Activated CD8-positive, alpha-beta memory T cell treated with anti-CD3 and anti-CD28 coated beads for 48 hours (primary cell): ENCODE measurements at regions not wholly inside any gene's neighbourhood (a gene's known extent, or its start where the extent isn't known, plus 50 kb on each side); places are given as distances from the start of the nearest gene placed in this dataset.
"Not testable (repeated sequence)": the region's sequence is repeated elsewhere in the genome, so short reads cannot be mapped to it uniquely, and the experiment has no call there.

ENCODE experiments used
- DNase-seq, 3 experiments: peaks; one replicate each; pipeline ENCODE4 v3.0.0-alpha.2; 2020; ENCODE audit warnings: low read depth in 2 of 3, low spot score in 2 of 3

GRCh38 chr7:65798111-65799075 is 74.5 kb upstream of the VKORC1L1 start:
- DNase-seq, result no peak

- not testable (repeated sequence) for DNase-seq
Observed at GRCh38 chr7:65800191-65800590, 72.7 kb upstream of the VKORC1L1 start.

- DNase-seq, result no peak
Observed at GRCh38 chr7:65800890-65801341, 72.0 kb upstream of the VKORC1L1 start.

DNA sequence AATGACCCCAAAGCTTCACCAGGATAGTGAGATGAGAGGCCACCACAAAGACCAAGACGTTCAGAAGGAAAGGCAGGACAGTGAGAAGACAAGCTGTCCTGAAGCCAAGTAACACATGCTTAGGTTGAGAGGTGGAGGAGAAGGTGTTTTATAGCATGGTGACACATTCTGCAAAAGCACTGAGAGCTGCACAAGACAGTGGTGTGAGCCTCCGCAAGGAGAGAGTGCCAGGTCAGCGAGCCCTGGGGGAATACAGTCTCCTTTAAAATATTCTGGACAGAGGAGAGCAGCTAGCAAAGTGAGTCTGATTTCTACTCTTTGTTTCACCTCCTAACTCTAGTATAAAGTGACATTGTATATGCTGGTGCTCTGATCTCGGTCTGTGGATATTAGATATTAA is 68.0 kb upstream of the VKORC1L1 start:
- DNase-seq, result no peak

- DNase-seq, result not testable (repeated sequence)
Observed at GRCh38 chr7:65807067-65807466, 65.8 kb upstream of the VKORC1L1 start.

DNA sequence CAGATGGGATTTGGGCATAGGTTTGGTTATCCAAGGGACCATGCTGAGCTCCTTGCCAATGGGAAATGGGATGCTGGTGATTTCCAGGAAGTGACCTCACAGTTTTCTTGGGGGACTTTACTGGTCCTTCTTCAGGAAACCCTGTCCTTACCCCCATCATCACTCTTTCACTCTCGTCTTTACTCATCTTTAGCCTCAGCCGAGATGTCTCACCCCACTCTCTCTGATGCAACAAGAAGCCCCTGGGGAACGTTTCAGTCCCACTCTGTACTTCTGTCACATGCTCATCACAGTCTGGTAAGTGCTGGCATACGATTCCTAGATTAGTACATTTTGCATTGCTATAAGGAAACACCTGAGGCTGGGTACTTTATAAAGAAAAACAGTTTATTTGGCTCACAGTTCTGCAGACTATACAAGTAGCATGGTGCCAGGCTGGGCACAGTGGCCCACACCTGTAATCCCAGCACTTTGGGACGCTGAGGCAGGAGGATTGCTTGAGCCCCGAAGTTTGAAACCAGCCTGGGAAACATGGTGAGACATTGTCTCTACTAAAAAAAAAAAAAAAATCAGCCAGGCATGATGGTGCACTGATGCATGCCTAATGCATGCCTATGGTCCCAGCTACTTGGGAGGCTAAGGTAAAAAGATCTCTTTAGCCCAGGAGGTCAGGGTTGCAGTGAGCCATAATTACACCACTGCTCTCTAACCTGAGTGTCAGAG is 63.5 kb upstream of the VKORC1L1 start:
- no peak for DNase-seq

GRCh38 chr7:65809982-65810288 is 62.9 kb upstream of the VKORC1L1 start:
- no peak for DNase-seq

GRCh38 chr7:65812281-65812680 is 60.6 kb upstream of the VKORC1L1 start:
- no peak for DNase-seq

DNA sequence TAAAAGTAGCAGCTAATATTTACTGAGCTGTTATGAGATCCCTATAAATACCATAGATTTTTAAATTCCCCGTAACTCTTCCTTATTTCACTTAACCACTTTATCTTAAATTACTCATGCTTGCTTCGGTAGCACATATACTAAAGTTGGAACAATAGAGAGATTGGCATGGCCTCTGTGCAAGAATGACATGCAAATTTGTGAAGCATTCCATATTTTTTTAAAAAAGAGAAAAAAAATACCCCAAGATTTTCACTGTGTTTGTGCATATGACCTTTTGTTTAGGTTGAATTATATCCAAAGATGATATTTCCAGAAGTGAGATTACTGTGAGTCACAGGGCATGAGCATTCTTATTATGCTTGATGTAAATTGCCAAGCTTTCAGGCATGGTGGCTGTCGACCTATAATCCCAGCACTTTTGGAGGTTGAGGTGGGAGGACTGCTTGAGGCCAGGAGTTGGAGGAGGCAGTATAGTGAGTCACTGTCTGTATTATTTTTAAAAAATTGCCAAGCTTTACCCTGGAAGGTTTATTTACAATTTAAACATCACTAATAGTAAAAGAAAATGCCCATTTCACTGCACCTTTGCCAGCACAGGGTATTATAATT is 58.2 kb upstream of the VKORC1L1 start:
- not testable (repeated sequence) for DNase-seq

GRCh38 chr7:65820287-65820950 is 52.5 kb upstream of the VKORC1L1 start:
- no peak for DNase-seq
